HEK293 (cell line): ENCODE measurements at regions not wholly inside any gene's neighbourhood (a gene's known extent, or its start where the extent isn't known, plus 50 kb on each side); places are given as distances from the start of the nearest gene placed in this dataset.

Source experiments
- CTCF ChIA-PET: fragments of 350-600 bp; formaldehyde crosslinking; extraction: SDS; loops from one replicate; lab custom pipeline; 2021; ENCODE audit warnings: antibody characterized with exemption; lab: Yijun Ruan, JAX
- POLR2A ChIA-PET: fragments of 300-600 bp; formaldehyde crosslinking; extraction: SDS; loops from one replicate; lab custom pipeline; 2020; ENCODE audit warnings: antibody characterized with exemption, inconsistent platforms; lab: Yijun Ruan, JAX
- H3K27ac ChIP-seq: fragments of 200-500 bp; sonication (Bioruptor generic); 2 replicates; pipeline ENCODE4 v1.5.1; 2014; ENCODE audit warnings: low read depth, low read length, control low read depth, inconsistent platforms; ENCODE audit errors: extremely low read depth
- H3K36me3 ChIP-seq, 2 experiments: fragments of 200-500 bp in 1 of 2; sonication (Bioruptor generic) in 1 of 2; 1 replicate in 1 of 2; 2 replicates in 1 of 2; pipeline ENCODE4 v1.5.1; 2014 to 2017; ENCODE audit warnings: inconsistent platforms in 2 of 2, low read length in 2 of 2; ENCODE audit not compliant: control insufficient read depth in 2 of 2, insufficient read depth in 1 of 2
- H3K4me1 ChIP-seq: fragments of 200-500 bp; sonication (Bioruptor generic); 2 replicates; pipeline ENCODE4 v1.5.1; 2014; ENCODE audit warnings: mild to moderate bottlenecking, low read length, inconsistent platforms; ENCODE audit not compliant: control insufficient read depth, insufficient read depth
- H3K4me3 ChIP-seq: 2 replicates; pipeline ENCODE4 v1.5.1; 2011; ENCODE audit warnings: low read depth, mild to moderate bottlenecking, control low read depth, low read length, moderate library complexity
- H3K9me3 ChIP-seq: fragments of 200-500 bp; sonication (Bioruptor generic); 2 replicates; pipeline ENCODE4 v1.5.1; 2014; ENCODE audit warnings: low read depth, low read length, inconsistent platforms; ENCODE audit not compliant: control insufficient read depth, insufficient read depth
- INSM2 ChIP-seq: fragments of 450-650 bp; formaldehyde crosslinking; IDR thresholded peaks from 2 replicates; pipeline ENCODE4 v1.5.1; 2016; ENCODE audit warnings: missing biosample characterization, missing genetic modification characterization
- PRDM4 ChIP-seq: fragments of 450-650 bp; formaldehyde crosslinking; IDR thresholded peaks from 2 replicates; pipeline ENCODE4 v1.5.1; 2017; ENCODE audit warnings: missing biosample characterization, missing genetic modification characterization
- SETDB1 ChIP-seq: IDR thresholded peaks from one replicate; pipeline ENCODE4 v1.6.1; 2017; ENCODE audit warnings: mild to moderate bottlenecking, low read length, moderate library complexity, mixed read lengths; ENCODE audit not compliant: insufficient read length
- TCF7L2 ChIP-seq: IDR thresholded peaks from 2 replicates; pipeline ENCODE4 v1.6.1; 2011; ENCODE audit warnings: low read depth, mild to moderate bottlenecking, inconsistent platforms, low read length, moderate library complexity, borderline replicate concordance
- TRIM28 ChIP-seq: IDR thresholded peaks from 2 replicates; pipeline ENCODE4 v1.6.1; 2011; ENCODE audit warnings: low read length, control low read depth, borderline replicate concordance
- ZBTB49 ChIP-seq: fragments of 450-650 bp; formaldehyde crosslinking; IDR thresholded peaks from 2 replicates; pipeline ENCODE4 v1.5.1; 2016; ENCODE audit warnings: missing biosample characterization, missing genetic modification characterization, low read depth
- ZFP3 ChIP-seq: fragments of 450-650 bp; formaldehyde crosslinking; IDR thresholded peaks from 2 replicates; pipeline ENCODE4 v1.5.1; 2016; ENCODE audit warnings: low read depth, missing biosample characterization, missing genetic modification characterization
- ZNF394 ChIP-seq: fragments of 450-650 bp; formaldehyde crosslinking; IDR thresholded peaks from 2 replicates; pipeline ENCODE4 v1.5.1; 2016; ENCODE audit warnings: missing biosample characterization, missing genetic modification characterization, mild to moderate bottlenecking, moderate library complexity, borderline replicate concordance
- ZNF449 ChIP-seq: fragments of 450-650 bp; formaldehyde crosslinking; IDR thresholded peaks from 2 replicates; pipeline ENCODE4 v1.5.1; 2017; ENCODE audit warnings: missing biosample characterization, mild to moderate bottlenecking, missing genetic modification characterization, moderate library complexity
- ZNF514 ChIP-seq: fragments of 450-650 bp; formaldehyde crosslinking; IDR thresholded peaks from 2 replicates; pipeline ENCODE4 v1.5.1; 2016; ENCODE audit warnings: missing biosample characterization, missing genetic modification characterization
- ZNF544 ChIP-seq: fragments of 450-650 bp; formaldehyde crosslinking; IDR thresholded peaks from 2 replicates; pipeline ENCODE4 v1.5.0; 2017; ENCODE audit warnings: missing biosample characterization, missing genetic modification characterization
- ZNF704 ChIP-seq: fragments of 450-650 bp; formaldehyde crosslinking; IDR thresholded peaks from 2 replicates; pipeline ENCODE4 v1.5.1; 2016; ENCODE audit warnings: missing biosample characterization, missing genetic modification characterization
- ZNF837 ChIP-seq: fragments of 450-650 bp; formaldehyde crosslinking; IDR thresholded peaks from 2 replicates; pipeline ENCODE4 v1.5.1; 2016; ENCODE audit warnings: missing biosample characterization, missing genetic modification characterization

GRCh38 chr13:62142048-62142447 is 726.4 kb upstream of the PCDH20 start:
- H3K4me1 ChIP-seq, result no peaks in the 10 kb centered on the region
- H3K27ac ChIP-seq, result no peak overlapping the region
- ChIA-PET CTCF (no interaction called here), POLR2A (no interaction called here)
- H3K36me3 ChIP-seq, result no peaks in the 10 kb centered on the region
- TF ChIP-seq TRIM28 (peak; percentile 95), PRDM4 (tag by site-specific recombination) (no peak), SETDB1 (peak; percentile 92), TCF7L2 (peak; percentile 22; the same call in 1 of the 2 replicates)
- H3K9me3 ChIP-seq, result no peaks in the 10 kb centered on the region
- no peak overlapping the region for H3K4me3 ChIP-seq

GRCh38 chr13:62139597-62139996 is 723.9 kb upstream of the PCDH20 start:
- POLR2A ChIA-PET, result no interaction called here
- H3K36me3 ChIP-seq, result no peaks in the 10 kb centered on the region

More at GRCh38 chr13:62139597-62139996, 723.9 kb upstream of the PCDH20 start:
- no peaks in the 10 kb centered on the region for H3K9me3 ChIP-seq
- CTCF ChIA-PET, result interaction anchor here (0.6 kb wide), 1 partner anchor 254 kb away, joined by 6 read pairs; no protein-coding TSS in a partner anchor
- H3K4me3 ChIP-seq, result no peak overlapping the region
- TF ChIP-seq ZNF704 (tag by site-specific recombination), result no peak
- TF ChIP-seq TRIM28, result peak; percentile 94
- TF ChIP-seq SETDB1, result peak; percentile 77
- TF ChIP-seq ZNF449 (tag by site-specific recombination), result no peak
- no peak for TF ChIP-seq ZFP3 (tag by site-specific recombination)
- TF ChIP-seq ZBTB49, result no peak
- TF ChIP-seq ZNF837 (tag by site-specific recombination), result no peak
- TF ChIP-seq ZNF544, result no peak
- no peak for TF ChIP-seq ZNF394 (tag by site-specific recombination)
- TF ChIP-seq INSM2 (tag by site-specific recombination), result no peak
- no peak for TF ChIP-seq ZNF514
- TF ChIP-seq, all 188 proteins: peak for 2
- Histone ChIP-seq H3K27ac (no peak overlapping the region), H3K4me1 (no peaks in the 10 kb centered on the region)
